HuH-7 (cell line): ENCODE measurements at regions not wholly inside any gene's neighbourhood (a gene's known extent, or its start where the extent isn't known, plus 50 kb on each side); places are given as distances from the start of the nearest gene placed in this dataset.
"Not testable (repeated sequence)": the region's sequence is repeated elsewhere in the genome, so short reads cannot be mapped to it uniquely, and the experiment has no call there.

Experiments
- DNase-seq: peaks from one replicate; pipeline ENCODE4 v3.0.0; 2011; ENCODE audit warnings: low spot score

DNA sequence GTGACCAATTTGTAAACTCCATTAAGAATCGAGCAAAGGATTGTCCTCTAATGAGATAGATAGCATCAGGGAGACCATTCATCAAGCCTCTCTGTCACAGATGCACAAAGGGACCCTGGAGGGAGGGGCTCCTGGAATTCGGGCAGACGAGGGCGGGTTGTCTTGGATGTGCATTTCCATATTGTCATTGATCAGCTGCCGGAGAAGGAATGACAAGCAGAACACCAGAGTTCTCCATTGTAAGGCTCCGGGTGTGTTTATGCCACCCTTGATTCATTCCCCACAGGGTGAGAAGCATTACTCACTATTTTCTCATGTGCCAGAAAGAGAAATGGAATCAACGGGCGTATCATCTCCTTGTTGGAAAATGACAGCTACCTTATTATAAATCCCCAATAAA, 167.5 kb downstream of the EBLN2 start:
- DNase-seq: no peak

DNA sequence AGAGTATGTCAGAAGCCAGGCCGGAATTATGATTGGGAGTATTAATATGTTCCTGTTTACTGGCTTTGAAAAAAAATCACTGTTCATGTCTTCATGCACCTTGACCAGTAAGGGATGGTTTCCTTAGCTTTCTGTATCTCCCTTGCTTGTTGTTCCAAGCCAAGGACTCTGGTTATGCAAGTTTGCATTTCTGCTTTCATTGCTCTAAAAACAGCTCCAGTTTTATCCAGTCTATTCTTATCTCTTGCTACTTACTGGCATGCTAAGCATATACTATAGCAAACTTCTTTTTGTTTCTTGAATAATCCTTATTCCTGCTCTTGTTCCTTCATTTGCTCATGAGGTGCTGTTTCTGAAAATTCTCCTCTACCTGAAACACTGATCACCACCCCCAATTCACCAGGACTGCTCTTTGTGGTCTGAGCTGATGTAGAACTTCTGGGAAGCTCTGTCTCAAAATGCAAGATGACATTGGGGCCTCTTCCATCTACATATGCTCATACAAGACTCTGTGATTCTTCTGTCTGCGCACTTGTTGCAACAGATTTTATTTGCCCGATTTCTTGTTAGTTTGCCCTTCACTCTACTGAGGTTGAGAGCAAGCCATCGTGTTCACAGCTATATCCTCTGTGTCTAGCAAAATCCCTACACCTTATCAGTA, 173.0 kb downstream of the EBLN2 start:
- DNase-seq: no peak

DNA sequence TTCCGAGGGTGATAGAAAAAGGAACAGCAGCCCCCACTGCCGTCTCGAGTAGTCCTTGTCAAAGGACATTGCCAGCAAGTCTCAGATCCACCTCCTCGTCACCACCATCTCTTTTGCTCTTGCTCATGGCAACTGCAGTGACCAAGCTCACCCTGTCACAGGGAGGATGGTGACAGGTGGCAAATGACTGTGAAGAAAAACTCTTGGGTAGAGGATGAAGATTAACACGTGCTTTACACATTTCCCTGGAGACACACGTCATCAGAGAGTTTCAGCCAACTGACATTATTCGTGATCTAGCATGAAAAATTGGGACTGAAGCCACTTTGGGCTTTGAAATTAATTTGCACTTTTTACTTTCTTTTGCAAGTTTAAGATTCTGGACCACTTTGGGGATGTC, 174.3 kb downstream of the EBLN2 start:
- no peak for DNase-seq

DNA sequence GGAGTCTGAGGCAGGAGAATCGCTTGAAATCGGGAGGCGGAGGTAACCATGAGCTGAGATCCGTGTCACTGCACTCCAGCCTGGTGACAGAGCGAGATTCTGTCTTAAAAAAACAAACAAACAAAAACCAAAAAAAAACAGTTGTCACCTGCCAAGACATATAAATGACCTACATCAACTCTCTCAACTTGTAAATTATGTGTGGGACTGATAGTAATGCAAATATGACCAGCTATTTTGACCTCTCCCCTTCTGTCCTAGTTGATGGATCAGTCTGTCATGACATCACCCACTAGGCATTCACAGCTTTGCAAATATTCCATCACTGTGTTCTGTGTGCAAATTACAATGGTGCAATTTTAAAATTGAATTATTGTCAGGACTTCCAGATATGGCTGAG, 175.4 kb downstream of the EBLN2 start:
- no peak for DNase-seq

GRCh38 chr3:73243740-73244139, 182.3 kb downstream of the EBLN2 start:
- DNase-seq: no peak

DNA sequence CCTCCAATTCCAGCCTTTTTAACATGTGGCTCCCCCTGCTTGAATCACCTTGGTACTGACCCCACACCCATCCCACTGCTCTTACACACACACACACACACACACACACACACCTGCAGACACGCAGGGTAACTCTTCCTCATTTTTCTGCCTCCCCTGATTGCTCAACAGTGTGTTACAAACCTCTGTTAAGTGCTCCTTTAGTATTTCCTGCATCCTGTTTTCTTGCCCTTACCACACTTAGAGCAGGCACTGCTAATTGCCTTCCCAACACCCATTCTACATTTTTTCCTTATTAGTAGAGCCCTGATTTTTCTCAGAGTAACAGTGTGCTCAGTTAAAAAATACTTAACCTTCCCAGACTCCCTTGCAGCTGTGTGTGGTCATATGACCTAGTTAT, 184.0 kb downstream of the EBLN2 start:
- no peak for DNase-seq

- DNase-seq: no peak
Measured at GRCh38 chr3:73249047-73249446, 187.6 kb downstream of the EBLN2 start.

GRCh38 chr3:73254062-73254461, 192.6 kb downstream of the EBLN2 start:
- DNase-seq: no peak

GRCh38 chr3:73255609-73256029, 194.2 kb downstream of the EBLN2 start:
- peak; percentile 2 for DNase-seq

GRCh38 chr3:73257186-73257585, 195.7 kb downstream of the EBLN2 start:
- DNase-seq: no peak

GRCh38 chr3:73258057-73258456, 196.6 kb downstream of the EBLN2 start:
- no peak for DNase-seq

DNA sequence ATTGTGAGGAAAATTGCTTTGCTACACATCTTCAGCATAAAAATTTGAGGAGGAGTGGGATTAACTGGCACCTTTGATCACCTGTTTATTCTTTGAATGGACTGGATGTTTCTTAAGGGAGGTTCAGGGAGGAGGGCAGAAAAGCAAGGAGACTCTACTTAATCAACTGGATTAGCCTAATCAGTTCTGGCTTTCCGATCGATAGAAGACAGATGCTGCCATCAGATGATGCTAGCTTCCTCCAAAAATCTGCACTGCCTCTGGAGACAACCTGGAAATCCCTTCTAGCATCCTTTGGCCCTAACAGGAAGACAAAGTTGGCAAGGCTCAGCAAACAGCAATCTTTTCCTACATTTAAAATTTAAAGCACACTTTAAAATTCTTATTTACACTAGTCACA, 197.8 kb downstream of the EBLN2 start:
- no peak for DNase-seq

DNA sequence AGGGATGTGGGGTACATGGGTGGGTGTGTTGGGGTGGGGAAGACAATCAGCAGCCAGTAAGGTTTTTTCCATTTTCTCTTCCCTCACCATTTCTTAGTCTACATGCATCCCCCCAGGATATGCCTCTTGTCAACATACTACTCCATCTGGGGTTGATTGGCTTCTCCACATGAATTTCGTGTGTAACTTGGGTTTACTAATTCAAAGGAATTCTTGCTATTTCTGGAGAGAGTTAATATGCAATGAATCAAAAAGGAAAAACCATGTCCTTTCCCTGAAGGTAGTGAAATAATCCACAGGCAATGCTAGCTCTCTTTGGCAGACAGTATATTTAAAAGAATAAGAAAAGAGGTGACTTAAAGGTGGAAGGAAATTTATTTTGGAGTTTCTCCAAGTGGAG, 198.4 kb downstream of the EBLN2 start:
- no peak for DNase-seq

GRCh38 chr3:73266558-73266957, 205.1 kb downstream of the EBLN2 start:
- DNase-seq: not testable (repeated sequence)

GRCh38 chr3:73269126-73269525, 207.7 kb downstream of the EBLN2 start:
- DNase-seq: not testable (repeated sequence)

GRCh38 chr3:73270839-73271483, 209.5 kb downstream of the EBLN2 start:
- DNase-seq: no peak

DNA sequence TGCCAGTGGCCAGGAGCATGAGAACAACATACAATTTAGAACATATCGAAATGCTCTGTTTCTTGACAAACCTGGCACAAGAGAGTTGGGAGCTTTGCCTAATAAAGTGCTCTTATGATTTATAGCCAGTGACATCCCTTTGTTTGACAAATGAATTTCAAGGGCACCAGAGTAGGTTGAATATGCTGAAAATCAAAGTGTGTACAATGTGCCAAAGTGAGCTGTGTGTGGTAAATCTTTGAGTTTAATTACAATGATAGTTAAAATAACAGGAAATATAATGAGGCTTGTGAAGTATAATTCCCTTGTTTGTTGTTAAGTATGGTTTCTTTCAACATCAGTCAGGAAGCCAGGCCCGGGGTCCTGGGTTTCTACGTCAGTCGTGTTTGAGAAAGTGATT, 211.9 kb downstream of the EBLN2 start:
- no peak for DNase-seq

DNA sequence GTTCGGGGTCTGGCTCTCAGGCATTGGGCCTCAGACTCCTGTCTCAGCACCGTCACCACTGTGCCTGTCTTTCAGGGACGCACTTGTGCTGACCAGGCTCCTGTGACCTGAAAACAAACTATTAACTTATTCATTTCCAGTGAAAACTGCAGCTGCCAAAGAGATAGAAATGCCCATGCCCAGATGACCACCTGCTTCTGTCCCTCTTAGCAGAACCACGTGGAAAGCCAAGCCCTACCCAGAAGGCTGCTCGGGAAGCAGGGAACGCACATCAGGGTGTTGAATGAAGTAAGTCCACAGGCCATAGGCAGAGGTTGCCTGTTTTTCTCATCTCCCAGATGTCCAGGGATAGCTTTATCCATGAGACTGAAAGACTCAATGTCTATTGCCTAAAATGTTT, 219.3 kb downstream of the EBLN2 start:
- DNase-seq: no peak

- DNase-seq: no peak
Measured at GRCh38 chr3:73284472-73284871, 223.0 kb downstream of the EBLN2 start.

- DNase-seq: no peak
Measured at GRCh38 chr3:73291541-73291940, 230.1 kb downstream of the EBLN2 start.

DNA sequence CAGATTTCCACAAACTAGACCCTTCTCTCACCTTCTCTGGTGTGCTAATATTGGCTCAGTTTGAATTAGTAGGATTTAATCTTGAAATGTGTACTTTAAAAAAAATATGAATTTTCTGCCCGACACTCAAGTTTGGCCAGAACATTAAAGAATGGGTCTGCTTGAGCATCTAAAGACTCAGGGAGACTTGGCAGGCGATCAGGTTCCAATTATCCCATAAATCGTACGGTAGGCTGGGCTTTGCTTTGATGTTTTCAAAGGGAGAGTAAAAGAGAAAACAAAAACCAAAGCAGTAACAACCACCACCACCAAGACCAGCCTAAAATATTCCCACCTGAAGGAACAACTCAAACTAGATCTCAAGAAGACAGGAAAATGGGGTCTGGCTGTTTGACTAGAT, 230.8 kb downstream of the EBLN2 start:
- no peak for DNase-seq

DNA sequence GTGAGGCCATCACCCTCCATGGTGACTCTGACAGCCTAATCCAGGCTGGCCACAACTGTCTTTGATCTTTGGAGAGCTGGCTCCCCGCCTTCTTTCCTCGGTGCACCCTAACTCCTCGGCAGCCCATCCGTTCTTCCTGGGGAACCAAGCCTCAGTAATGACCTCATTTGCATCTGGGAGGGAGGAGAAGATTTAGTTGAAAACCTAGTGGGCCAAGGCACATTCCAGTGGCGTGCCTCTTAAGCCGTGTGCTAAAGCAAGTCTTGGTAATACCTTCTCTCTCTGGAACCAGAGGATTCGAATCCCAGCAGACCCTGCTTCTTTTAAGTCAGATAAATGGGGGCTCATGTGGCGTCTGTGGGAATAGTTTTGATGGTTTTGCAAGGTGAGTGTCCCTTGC, 233.1 kb downstream of the EBLN2 start:
- no peak for DNase-seq

DNA sequence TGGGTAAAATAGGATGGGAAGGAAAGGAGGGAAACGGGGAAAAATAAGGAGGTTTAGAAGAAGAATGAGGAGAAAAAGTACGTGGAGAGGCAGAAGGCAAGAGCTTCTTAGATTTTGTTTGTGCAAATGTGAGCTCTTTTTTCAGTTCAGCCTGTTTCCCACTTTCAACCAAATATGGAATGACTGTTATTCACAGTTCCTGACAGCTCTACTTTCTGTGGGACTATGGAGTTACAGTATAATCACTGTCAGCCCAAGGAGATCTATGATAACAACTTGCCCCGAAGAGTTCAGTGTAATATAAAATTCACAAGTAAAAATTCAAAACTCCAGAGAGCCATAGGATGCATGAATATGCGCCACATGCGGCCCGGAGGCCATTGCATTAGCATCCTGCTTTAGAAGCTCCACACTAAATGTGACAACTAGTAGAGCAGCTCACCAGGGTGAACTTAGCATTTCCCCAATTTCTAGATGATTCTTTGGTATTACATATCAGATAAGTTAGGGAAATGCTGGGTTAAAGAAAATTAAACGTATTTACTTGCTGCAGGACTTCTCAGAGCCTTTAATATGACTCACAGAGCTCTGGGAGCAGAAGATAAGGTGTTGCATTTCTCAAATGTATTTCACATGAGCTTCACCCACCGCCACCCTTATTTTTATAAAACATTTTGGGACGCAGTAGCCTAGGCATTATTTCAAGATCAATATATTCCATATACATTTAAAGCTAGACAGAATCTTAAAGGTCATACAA, 234.6 kb downstream of the EBLN2 start:
- no peak for DNase-seq
